GM18907 (cell line): ENCODE measurements at regions not wholly inside any gene's neighbourhood (a gene's known extent, or its start where the extent isn't known, plus 50 kb on each side); places are given as distances from the start of the nearest gene placed in this dataset.
"Not testable (repeated sequence)": the region's sequence is repeated elsewhere in the genome, so short reads cannot be mapped to it uniquely, and the experiment has no call there.

Source experiments
- ATAC-seq: cut with Tn5 transposase; IDR thresholded peaks from one replicate; pipeline ENCODE4 v1.9.1; 2021; ENCODE audit warnings: mild to moderate bottlenecking, moderate library complexity; ENCODE audit not compliant: unreplicated experiment

DNA sequence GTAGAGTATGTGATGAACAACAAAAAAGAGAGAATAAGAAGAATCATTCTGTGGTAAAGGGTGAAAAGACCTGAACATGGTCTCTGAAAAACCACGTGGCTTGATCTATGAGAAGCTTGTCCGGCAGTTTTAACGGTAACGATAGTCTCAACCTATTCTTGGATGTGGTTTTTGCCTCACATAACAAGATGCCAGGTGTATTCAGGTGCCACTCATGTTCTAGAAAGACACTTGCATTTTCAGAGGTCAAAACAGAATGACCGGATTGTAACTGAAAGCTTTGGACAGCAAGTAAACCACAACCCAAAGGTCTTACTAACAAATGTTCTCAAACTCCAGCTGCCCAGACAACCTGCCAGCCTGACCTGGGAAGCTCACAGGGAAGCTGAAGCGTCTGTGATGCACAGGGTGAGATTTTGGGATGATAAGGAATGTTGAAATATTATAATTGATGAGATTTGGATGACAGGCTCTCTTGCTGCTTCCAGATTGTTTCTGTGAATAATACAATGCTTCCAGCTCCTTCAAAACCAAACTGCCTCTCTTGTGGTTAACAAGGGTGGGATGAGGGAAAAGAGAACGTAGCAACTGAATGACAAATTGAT is 137.4 kb upstream of the GRB10 start:
- no peak for ATAC-seq

DNA sequence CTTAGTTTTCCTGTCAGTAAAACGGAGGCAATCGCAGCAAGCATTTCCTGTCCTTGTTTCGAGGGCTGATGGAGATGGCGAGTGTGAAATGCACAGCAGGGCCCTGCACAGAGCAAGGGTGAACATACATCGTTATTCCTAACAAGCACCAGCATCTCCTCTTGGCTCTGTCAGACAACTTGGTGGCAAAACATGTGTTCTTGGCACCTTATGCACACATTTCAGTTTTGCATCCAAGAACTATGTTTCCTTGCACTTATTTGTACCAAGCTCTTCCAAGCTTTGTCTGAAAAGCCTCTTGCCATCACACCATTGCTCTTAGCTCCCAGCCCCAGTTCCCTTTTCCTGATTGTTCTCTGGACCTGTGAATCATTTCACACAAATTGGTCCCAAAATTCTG is 132.9 kb upstream of the GRB10 start:
- ATAC-seq = no peak

DNA sequence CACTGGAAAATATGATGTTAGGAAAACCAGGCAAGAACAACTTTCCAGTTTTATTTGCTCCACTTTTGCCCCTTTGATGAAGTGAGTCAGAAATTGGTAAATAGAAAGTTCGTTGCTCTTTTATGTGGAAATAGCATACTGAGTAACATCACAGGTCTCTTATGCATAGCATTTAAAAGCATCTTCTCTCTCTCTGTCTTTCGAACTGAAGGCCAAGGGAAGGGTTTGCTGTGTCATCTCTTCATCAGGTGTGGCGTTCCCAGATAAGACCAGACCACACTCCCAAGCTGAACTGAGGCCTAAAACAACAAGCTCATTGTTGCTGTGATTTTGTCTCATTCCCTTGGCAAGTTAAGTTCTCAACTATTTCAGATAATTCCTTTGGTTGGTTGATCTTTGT is 131.8 kb upstream of the GRB10 start:
- no peak for ATAC-seq

DNA sequence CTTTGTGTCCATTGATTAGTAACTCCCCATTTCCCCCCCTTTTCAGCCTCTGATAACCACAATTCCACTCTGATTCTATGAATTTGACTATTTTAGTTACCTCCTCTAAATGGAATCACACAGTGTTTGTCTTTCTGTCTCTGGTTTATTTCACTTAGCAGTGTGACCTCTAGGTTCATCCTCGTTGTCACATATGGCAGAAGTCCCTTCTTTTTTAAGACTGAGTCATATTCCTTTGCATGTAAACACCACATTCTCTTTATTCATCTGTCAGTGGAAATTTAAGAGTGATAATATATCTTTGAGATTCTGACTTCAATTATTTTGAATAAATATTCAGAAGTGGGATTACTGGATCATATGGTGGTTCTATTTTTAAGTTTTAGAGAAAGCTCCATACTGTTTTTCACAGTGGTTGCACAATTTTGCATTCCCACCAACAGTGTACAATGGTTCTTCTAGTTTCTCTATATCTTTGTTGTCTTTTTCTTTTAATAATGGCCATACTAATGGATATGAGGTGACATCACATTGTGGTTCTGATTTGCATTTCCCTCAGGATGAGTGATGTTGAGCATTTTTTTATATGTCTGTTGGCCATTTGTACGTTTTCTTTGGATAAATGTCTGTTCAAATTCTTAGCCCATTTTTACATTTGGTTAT is 126.1 kb upstream of the GRB10 start:
- ATAC-seq = no peak

DNA sequence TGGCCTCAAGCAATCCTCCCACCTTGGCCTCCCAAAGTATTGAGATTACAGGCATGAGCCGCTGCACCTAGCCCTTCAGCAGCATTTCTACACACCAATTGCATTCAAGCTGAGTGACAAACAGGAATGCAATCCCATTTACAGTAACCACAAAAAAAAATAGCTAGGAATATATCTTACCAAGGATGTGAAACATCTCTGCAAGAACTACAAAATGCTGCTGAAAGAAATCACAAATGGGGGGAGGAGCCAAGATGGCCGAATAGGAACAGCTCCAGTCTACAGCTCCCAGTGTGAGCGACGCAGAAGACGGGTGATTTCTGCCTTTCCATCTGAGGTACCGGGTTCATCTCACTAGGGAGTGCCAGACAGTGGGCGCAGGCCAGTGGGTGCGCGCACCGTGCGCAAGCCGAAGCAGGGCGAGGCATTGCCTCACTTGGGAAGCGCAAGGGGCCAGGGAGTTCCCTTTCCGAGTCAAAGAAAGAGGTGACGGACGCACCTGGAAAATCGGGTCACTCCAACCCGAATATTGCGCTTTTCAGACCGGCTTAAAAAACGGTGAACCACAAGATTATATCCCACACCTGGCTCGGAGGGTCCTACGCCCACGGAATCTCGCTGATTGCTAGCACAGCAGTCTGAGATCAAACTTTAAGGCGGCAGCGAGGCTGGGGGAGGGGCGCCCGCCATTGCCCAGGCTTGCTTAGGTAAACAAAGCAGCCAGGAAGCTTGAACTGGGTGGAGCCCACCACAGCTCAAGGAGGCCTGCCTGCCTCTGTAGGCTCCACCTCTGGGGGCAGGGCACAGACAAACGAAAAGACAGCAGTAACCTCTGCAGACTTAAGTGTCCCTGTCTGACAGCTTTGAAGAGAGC is 116.1 kb upstream of the GRB10 start:
- not testable (repeated sequence) for ATAC-seq

DNA sequence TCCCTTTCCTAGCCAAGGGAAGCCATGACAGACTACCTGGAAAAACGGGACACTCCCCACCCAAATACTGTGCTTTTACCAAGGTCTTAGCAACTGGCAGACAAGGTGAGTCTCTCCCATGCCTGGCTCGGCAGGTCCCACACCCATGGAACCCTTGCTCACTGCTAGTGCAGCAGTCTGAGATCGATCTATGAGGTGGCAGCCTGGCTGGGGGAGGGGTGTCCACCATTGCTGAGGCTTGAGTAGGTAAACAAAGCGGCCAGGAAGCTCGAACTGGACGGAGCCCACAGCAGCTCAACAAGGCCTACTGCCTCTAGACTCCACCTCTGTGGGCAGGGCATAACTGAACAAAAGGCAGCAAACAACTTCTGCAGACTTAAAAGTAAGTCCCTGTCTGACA is 104.4 kb upstream of the GRB10 start:
- ATAC-seq = not testable (repeated sequence)

DNA sequence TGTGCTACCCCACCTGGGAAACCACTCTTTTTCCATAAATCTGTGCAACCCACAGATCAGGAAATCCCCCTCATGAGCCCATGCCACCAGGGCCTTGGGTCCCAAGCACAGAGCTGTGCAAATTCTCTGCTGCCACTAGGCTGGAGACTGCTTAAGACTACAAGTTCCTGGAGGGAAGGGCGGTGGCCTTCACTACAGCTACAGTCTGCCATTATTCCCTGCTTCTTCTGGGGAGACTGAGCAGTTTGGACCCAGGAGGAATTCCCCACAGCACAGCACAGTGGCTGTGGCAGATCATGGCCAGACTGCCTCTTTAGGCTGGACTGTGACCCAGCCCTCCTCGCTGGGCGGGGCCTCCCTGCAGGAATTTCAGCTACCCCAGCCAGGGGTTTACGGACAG is 89.7 kb upstream of the GRB10 start:
- ATAC-seq = no peak

DNA sequence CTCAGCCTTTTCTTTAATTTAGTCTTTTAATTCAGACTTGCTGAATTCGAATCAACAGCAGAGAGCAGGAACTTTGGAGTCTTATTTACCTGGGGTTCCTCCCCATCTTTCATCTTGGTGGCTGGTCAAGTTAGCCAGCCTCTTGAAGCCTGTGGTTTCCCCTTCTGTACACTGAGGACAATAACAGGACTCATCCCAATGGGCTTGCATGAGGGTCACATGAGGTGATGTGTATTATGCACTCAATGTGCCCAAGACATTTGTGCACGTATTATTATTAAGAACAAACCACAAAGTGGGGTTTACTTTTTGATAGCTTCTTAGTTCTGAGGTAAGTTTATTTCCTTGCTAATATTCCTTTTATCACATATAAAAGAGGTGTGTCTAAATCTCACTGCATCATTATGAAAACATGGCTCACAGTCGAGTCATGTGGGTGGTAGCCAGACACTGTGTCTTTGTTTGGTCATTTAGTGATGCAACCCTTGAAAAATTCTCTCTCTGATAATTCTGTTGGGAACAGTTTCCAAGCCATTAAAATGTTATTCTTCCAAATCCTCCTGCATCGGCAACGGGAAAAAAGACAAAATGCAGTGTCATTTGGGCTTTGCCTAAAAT is 86.5 kb upstream of the GRB10 start:
- ATAC-seq = no peak

DNA sequence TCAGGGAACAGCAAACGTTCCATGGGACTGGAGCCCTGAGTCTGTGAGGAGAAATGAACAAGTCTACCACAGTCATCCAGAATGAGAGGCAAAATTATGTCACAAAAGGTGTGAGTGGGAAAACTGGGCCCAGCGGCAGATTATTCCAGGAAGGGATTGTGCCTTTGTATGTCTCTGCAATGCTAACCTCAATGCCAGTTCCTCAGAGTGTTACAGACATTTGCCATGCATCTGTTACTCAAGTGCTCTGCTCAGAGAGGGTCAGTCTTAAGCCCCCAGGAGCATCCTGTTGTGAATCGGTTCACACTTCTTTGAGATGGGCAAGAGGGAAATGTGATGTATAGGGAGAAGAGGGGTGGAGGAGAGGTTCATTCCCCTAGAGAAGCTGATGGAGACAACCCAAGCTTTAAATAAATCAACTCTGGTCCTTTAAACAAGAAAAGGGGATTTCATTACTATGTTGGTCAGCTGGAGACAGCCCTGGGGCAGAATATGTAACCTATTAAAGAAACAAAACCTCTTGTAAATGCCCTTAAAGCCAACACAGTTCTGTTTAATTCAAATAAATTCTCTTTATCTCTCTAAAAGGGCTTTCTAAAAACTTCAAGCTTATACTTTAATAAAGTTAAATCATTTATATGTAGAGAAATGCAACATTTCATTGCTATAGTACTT is 85.9 kb upstream of the GRB10 start:
- ATAC-seq = peak; percentile 55

DNA sequence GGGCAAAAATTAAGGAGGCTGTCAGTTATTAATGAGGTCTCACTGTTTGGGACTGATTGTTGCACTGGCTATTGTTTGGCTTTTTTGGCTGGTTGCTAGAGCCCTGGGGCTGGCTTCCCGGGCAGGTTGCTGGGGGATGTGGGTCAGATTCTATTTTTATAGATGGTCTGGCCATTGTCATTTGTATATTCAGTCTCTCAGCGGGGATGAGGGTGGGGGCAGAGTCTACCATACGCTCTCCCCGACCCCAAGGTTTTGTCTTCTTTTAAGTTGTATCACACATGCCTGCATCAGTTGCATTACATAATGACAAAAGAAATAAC is 84.3 kb upstream of the GRB10 start:
- no peak for ATAC-seq

DNA sequence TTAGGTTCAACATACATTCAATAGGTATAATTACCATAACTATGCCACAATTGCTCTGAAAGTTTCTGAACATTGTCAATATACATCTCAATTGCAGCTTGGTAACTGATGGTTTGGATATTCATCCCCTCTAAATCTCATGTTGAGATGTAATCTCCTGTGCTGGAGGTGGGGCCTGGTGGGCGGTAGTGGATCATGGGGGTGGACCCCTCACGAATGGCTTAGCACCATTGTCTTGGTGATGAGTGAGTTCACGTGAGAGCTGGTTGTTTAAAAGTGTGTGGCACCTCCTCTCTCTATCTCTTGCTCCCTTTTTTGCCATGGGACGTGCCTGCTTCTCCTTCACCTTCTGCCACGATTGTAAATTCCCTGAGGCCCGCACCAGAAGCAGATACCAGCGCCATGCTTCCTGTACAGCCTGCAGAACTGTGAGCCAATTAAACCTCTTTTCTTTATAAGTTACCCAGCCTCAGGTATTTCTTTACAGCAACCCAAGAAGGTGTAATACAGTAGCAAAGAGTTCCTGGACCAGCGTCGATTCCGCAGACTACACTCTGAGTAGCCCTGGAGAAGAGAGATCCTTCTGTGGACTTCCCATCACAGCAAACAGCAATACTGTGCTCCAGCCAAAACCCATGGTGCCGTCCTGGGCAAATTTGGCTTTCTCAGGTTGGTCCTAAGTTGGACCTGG is 83.8 kb upstream of the GRB10 start:
- no peak for ATAC-seq

DNA sequence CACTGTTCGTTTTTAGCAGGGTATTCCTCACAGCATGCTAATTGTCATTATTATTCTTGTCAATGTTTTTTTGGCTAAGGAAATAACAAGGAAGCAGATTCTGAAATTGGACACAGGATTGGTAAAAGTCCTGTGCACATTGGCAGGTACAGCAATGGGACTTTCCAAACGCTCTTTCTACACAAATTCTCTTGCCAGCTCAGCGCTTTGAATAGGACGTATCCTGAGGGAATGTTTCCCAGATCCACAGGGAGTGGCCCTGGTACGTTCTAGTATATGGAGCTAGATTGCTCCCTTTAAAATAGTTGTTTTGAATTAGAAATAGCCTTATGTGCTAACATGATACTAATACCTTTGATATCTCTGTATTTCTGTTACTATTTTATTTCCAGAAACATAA is 82.8 kb upstream of the GRB10 start:
- no peak for ATAC-seq

DNA sequence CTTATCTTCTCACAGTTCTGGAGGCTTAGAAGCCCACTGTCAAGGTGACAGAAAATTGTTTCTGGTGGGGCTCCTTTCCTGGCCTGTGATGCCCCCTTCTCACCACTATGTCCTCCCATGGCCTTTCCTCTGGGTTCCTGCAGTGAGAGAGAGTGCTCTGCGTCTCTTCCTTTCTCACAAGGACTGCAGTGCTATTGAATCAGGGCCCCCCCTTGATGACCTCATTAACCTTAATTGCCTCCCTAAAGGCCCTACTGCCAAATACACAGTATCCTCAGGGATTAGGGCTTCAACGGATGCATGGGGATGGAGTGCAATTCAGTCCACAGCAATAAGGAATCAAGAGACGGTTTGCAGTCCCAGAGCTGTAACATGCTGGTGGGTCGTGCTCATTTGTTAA is 82.0 kb upstream of the GRB10 start:
- ATAC-seq = no peak

DNA sequence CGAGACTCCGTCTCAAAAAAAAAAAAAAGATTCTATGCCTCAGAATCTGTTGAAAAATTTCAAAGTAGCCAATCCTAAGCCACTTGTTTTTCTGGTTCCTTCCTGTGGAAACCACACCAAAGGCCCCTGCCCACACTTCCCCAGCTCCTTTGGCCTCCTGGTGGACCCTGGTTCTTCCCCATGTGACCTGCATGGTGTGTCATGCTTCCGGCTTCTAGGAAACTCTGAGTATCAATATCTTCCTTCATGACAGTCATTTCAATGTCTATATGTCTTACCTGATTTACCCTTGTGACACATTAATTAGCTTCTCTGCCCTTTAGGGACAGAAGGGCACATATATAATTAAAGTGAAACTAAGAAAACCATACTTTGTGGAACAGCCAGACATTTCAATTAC is 80.4 kb upstream of the GRB10 start:
- ATAC-seq = no peak

DNA sequence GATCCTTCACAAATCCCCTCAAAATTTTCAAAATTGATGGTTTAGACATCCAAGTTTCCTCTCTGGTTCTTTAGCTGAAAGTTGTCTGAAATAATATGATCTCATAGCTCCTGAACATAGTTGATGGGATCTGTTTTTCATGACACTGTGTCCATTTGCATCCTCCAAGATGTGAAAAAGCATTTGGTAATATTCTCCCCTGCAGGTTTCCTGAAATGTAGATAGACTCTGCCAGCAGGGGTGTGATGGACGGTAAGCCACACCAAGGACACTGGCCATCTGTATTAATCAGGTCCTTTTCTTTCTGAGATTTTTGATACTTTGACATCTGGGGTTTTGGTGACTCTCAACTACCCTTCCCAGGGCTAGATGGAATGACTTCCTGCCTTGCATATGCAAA is 79.6 kb upstream of the GRB10 start:
- no peak for ATAC-seq

DNA sequence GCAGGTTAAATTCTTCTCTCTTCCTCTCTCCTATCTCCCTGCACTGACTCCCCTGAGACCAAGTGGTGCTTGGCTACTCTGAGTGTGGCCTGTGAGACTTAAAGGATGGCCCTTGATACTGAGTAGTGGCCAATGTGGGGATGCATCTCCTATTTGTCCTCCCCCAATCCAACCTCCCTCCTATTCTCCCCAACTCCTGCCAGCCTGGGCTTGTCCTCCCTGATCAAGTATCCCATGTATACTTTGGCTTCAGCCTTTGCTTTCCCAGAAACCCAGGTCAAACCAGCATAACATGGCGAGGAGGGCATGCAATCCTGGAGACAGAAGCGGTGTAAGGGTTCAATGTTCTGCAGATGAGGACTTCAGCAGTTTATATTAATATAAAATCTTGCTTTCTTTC is 77.9 kb upstream of the GRB10 start:
- no peak for ATAC-seq

DNA sequence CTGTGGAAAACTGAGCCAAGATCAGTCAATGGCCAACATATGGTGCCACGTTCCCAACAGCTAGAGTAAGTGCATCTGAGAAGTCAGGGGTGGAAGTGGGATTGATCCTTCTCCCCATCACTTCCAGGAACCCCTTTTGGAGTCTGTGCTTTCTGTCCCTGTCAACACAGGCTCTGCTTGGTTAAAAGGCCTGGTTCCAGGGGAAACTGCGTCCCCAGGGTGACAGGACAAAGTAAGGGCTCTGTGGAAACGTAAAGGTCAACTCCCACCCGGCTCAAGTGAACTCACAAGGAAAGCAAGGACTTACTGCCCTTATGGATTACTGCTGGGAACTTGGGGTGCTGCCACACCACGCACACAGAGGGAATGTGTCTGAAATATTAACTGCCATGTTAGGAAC is 77.5 kb upstream of the GRB10 start:
- no peak for ATAC-seq

DNA sequence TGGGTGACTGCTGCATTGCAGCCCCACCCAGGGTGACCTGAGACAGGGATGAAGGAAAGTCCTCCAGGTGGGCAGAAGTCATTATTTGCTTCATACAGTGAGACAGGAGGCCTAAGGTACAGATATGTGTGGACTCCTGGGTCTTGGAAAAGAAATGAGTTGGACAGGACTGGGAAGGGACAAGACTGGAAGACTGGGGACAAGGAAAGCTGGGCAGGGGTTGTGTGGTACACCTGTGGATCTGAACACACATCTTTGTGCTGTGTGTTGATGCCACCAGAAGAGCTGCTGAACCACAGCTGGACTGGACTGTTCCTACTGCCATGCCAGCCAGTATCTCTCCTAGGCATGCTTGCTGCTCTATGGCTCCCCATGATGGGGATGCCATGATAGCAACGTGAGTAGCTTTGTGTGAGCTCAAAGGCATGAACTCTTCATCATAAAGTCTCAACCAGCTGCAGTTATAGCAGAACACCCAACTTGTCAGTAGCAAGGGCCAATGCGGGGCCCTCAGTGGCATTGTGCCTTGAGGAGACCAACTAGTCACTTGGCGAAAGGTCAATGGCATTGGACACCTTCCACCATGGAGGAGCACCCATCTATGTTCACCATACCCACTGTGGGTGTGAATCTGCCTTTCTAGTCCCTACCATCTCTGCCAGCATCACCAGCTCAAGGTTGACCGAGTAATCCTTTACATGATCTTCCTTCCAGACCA is 76.0 kb upstream of the GRB10 start:
- ATAC-seq = no peak

DNA sequence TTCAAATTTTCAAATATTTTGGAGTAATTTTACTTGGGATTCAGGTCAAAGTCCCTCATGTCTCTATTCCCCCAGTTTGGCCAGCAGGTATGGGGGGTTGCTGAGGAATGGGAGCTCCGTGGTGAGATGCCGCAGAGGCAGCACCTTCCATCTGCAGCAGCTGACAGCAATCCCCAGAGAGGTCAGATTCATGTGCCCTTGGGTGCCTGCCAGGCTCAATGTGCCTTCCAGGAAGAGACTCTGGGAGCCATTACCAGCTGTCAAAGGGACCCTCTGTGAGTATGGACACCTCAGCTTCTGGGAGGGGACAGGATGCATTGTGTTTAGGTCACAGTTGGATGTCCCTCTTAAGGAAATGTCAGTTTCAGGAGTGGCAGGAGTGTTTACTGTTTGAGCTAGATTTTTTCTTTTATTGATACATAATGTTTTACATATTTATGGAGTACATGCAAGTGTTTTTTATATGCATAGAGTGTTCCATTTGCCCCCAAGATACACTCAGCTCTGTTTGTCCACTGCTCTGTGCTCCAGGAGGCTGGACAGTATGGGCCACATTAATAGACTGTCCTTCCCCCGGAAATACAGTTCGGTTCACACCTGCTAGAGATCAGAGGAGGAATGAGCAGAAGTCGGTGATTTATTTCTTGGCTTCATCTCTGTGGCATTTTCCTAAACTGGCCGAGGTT is 75.3 kb upstream of the GRB10 start:
- ATAC-seq = no peak

DNA sequence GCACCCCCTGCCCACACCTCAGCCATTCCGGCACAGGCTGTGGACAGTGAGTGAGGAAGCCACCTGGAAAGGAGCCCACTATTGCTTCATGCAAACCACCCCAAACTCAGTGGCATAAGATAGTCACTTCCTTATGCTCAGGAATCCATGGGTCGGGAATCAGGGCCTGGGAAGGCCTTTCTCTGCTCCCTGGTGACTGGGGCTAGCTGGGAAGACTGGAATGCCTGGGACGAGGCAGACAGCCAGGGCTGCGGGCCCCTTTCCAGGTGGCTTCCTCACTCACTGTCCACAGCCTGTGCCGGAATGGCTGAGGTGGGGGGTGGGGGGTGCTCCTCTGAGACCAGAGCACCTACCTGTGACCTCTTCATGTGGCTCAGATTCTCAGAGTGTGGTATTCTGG is 74.1 kb upstream of the GRB10 start:
- no peak for ATAC-seq
